Keratinocyte (primary cell): ENCODE measurements at regions not wholly inside any gene's neighbourhood (a gene's known extent, or its start where the extent isn't known, plus 50 kb on each side); places are given as distances from the start of the nearest gene placed in this dataset.

Experiments used
- CTCF ChIP-seq, 3 experiments: IDR thresholded peaks in 1 of 3; conservative IDR thresholded peaks in 1 of 3; optimal IDR thresholded peaks in 1 of 3; 2 replicates in 2 of 3; 3 replicates in 1 of 3; pipeline versions ENCODE3 to v1.5.1; 2011; ENCODE audit warnings: low read length in 3 of 3, mild to moderate bottlenecking in 3 of 3, moderate library complexity in 2 of 3, control low read depth in 1 of 3, inconsistent platforms in 1 of 3; ENCODE audit not compliant: insufficient read depth in 2 of 3; ENCODE audit errors: extremely low read depth in 1 of 3
- EZH2 ChIP-seq: IDR thresholded peaks from one replicate; pipeline ENCODE4 v1.6.1; 2012; ENCODE audit warnings: inconsistent platforms, mild to moderate bottlenecking, low read length, moderate library complexity

- TF ChIP-seq CTCF (optimal IDR thresholded peaks at IDR 0.05 in 1 of 3, IDR thresholded peaks at IDR 0.05 in 1 of 3, conservative IDR thresholded peaks at IDR 0.05 in 1 of 3; ENCODE audit: extremely low read depth in 1 of 3, insufficient read depth in 2 of 3, low read length in 3 of 3): no peak
- TF ChIP-seq EZH2: no peak
Measured at GRCh38 chr18:24972577-24972976, 379.4 kb downstream of the ZNF521 start.
